OCI-LY1 (cell line): ENCODE measurements at regions not wholly inside any gene's neighbourhood (a gene's known extent, or its start where the extent isn't known, plus 50 kb on each side); places are given as distances from the start of the nearest gene placed in this dataset.
"Not testable (repeated sequence)": the region's sequence is repeated elsewhere in the genome, so short reads cannot be mapped to it uniquely, and the experiment has no call there.

Source experiments
- H2AFZ ChIP-seq: fragments of 200-600 bp; sonication (generic), shearing (Covaris generic); 2 replicates; pipeline ENCODE4 v1.6.0; 2014; ENCODE audit warnings: antibody characterized with exemption, mild to moderate bottlenecking, low read length
- H3F3A ChIP-seq: fragments of 200-600 bp; sonication (generic), shearing (Covaris generic); 2 replicates; pipeline ENCODE4 v1.6.0; 2014; ENCODE audit warnings: mild to moderate bottlenecking, antibody characterized with exemption, low read length, moderate library complexity; ENCODE audit not compliant: insufficient read depth
- H3K27ac ChIP-seq: fragments of 200-600 bp; sonication (generic); 2 replicates; pipeline ENCODE4 v1.5.1; 2014; ENCODE audit warnings: low read length, mixed run types, mild to moderate bottlenecking, low read depth; ENCODE audit not compliant: poor library complexity, severe bottlenecking
- H3K27me3 ChIP-seq: fragments of 200-600 bp; sonication (generic); 2 replicates; pipeline ENCODE4 v1.6.0; 2014; ENCODE audit warnings: antibody characterized with exemption, mild to moderate bottlenecking, low read length, moderate library complexity; ENCODE audit not compliant: insufficient read depth
- H3K36me3 ChIP-seq: fragments of 200-600 bp; sonication (generic); 2 replicates; pipeline ENCODE4 v1.6.1; 2014; ENCODE audit warnings: mild to moderate bottlenecking, antibody characterized with exemption, low read length, moderate library complexity, mixed read lengths; ENCODE audit not compliant: insufficient read depth
- H3K4me1 ChIP-seq: fragments of 200-600 bp; sonication (generic); 2 replicates; pipeline ENCODE4 v1.5.1; 2014; ENCODE audit warnings: mild to moderate bottlenecking, low read length, moderate library complexity; ENCODE audit not compliant: insufficient read depth, severe bottlenecking
- H3K4me2 ChIP-seq: fragments of 200-600 bp; sonication (generic), shearing (Covaris generic); 2 replicates; pipeline ENCODE4 v1.6.1; 2014; ENCODE audit warnings: low read length
- H3K4me3 ChIP-seq: fragments of 200-600 bp; sonication (generic); 2 replicates; pipeline ENCODE4 v1.5.1; 2014; ENCODE audit warnings: low read length, low read depth, mild to moderate bottlenecking, mixed read lengths; ENCODE audit not compliant: poor library complexity, severe bottlenecking
- H3K79me2 ChIP-seq: fragments of 200-600 bp; shearing (Covaris generic); 2 replicates; pipeline ENCODE4 v1.6.1; 2016; ENCODE audit warnings: mixed run types, low read length, mixed read lengths; ENCODE audit not compliant: insufficient read depth
- H3K9ac ChIP-seq: fragments of 200-600 bp; sonication (generic), shearing (Covaris generic); 2 replicates; pipeline ENCODE4 v1.6.1; 2014; ENCODE audit warnings: mild to moderate bottlenecking, low read length, mixed read lengths
- H3K9me2 ChIP-seq: fragments of 200-600 bp; sonication (generic), shearing (Covaris generic); 2 replicates; pipeline ENCODE4 v1.6.1; 2014; ENCODE audit warnings: low read depth, mild to moderate bottlenecking, low read length, mixed read lengths
- H3K9me3 ChIP-seq: fragments of 200-600 bp; shearing (Covaris generic); 2 replicates; pipeline ENCODE4 v1.6.1; 2014; ENCODE audit warnings: low read length, mixed read lengths
- H4K20me1 ChIP-seq: fragments of 200-600 bp; sonication (generic), shearing (Covaris generic); 2 replicates; pipeline ENCODE4 v1.6.0; 2016; ENCODE audit warnings: mild to moderate bottlenecking, low read length; ENCODE audit not compliant: insufficient read depth
- CTCF ChIP-seq: fragments of 200-600 bp; sonication (generic), shearing (Covaris generic); IDR thresholded peaks from 2 replicates; pipeline ENCODE4 v1.5.1; 2017; ENCODE audit warnings: mild to moderate bottlenecking, antibody characterized with exemption, low read length, moderate library complexity, mixed read lengths
- EZH2 ChIP-seq: fragments of 200-600 bp; sonication (generic), shearing (Covaris generic); IDR thresholded peaks from 2 replicates; pipeline ENCODE4 v1.8.0; 2017; ENCODE audit warnings: borderline replicate concordance, mixed run types, mild to moderate bottlenecking, antibody characterized with exemption, low read length, moderate library complexity, mixed read lengths

- H3K36me3 ChIP-seq, H3K4me1 ChIP-seq, H3K79me2 ChIP-seq, H3K9me3 ChIP-seq, H3K27ac ChIP-seq, H3K9me2 ChIP-seq, H3K27me3 ChIP-seq, H3K4me2 ChIP-seq, H4K20me1 ChIP-seq, H3K4me3 ChIP-seq, H3K9ac ChIP-seq, H3F3A ChIP-seq, H2AFZ ChIP-seq: not testable (repeated sequence)
Observed at GRCh38 chr4:86413426-86413825, 53.6 kb upstream of the MAPK10 start.

DNA sequence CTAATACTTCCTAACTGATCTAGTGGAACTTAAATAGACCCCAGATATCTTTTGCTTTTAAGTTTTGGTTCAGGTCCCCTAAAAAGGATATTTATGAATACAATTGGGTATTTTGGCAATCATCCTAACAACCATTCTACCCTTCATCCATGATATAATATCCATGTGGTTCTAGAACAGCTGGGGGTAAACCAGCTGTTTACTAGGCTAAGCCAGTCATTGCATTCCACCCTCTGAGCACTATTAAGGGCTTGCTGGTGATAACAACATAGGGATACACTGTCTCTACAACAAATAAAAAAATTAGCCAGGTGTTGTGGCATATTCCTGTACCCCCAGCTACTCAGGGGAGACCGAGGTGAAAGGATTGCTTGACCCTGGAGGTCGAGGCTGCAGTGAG is 54.8 kb upstream of the MAPK10 start:
- Histone ChIP-seq H3F3A (no peaks in the 10 kb centered on the region), H3K27me3 (no peaks in the 10 kb centered on the region), H2AFZ (no peak overlapping the region), H3K4me1 (no peaks in the 10 kb centered on the region), H4K20me1 (no peaks in the 10 kb centered on the region), H3K4me2 (no peak overlapping the region), H3K4me3 (no peak overlapping the region), H3K27ac (no peak overlapping the region), H3K79me2 (no peaks in the 10 kb centered on the region), H3K9ac (no peak overlapping the region), H3K9me3 (no peaks in the 10 kb centered on the region), H3K36me3 (no peaks in the 10 kb centered on the region), H3K9me2 (no peaks in the 10 kb centered on the region)
- TF ChIP-seq EZH2 (no peak), CTCF (no peak)

DNA sequence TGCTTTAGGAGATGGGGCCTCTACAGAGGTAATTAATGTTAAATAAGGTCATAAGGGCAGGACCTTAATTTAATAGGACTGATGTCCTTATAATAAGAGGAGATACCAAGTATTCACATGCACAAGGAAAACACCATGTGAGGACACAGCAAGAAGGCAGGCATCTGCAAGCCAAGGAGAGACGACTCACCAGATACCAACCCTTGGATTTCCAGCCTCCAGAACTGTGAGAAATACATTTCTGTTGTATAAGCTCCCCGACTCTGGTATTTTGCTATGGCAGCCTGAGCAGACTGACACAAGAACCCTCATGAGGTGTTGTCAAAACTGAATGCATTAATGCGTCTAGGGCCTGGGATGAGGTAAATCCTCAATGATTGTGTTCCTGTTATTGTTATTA is 56.2 kb upstream of the MAPK10 start:
- H3K27me3 ChIP-seq = no peaks in the 10 kb centered on the region
- H3F3A ChIP-seq = no peaks in the 10 kb centered on the region
- H3K9ac ChIP-seq = no peak overlapping the region
- no peaks in the 10 kb centered on the region for H3K36me3 ChIP-seq
- no peak overlapping the region for H2AFZ ChIP-seq
- H3K27ac ChIP-seq = no peak overlapping the region
- no peaks in the 10 kb centered on the region for H3K9me2 ChIP-seq
- TF ChIP-seq CTCF = no peak
- TF ChIP-seq EZH2 = no peak
- H4K20me1 ChIP-seq = no peaks in the 10 kb centered on the region
- H3K4me1 ChIP-seq = no peaks in the 10 kb centered on the region
- H3K79me2 ChIP-seq = no peaks in the 10 kb centered on the region
- H3K9me3 ChIP-seq = no peaks in the 10 kb centered on the region
- H3K4me2 ChIP-seq = no peak overlapping the region
- no peak overlapping the region for H3K4me3 ChIP-seq

GRCh38 chr4:86421461-86421860 is 61.6 kb upstream of the MAPK10 start:
- Histone ChIP-seq H3K9me2 (no peaks in the 10 kb centered on the region), H3K4me2 (no peak overlapping the region), H3K9me3 (no peaks in the 10 kb centered on the region), H3K27ac (no peak overlapping the region), H3K4me1 (no peaks in the 10 kb centered on the region), H3K4me3 (no peak overlapping the region), H3K27me3 (no peaks in the 10 kb centered on the region), H2AFZ (no peak overlapping the region), H3F3A (no peaks in the 10 kb centered on the region), H4K20me1 (no peaks in the 10 kb centered on the region), H3K79me2 (no peaks in the 10 kb centered on the region), H3K36me3 (no peaks in the 10 kb centered on the region), H3K9ac (no peak overlapping the region)
- no peak for TF ChIP-seq EZH2
- no peak for TF ChIP-seq CTCF
